ENCODE measurements at regions not wholly inside any gene's neighbourhood (a gene's known extent, or its start where the extent isn't known, plus 50 kb on each side); places are given as distances from the start of the nearest gene placed in this dataset.

- TF ChIP-seq POLR2AphosphoS5 (IDR thresholded peaks at IDR 0.05), result no peak
- no peak for TF ChIP-seq CTCF (IDR thresholded peaks at IDR 0.05)
- no peak for TF ChIP-seq POLR2A (IDR thresholded peaks at IDR 0.05)
Measured at GRCh38 chr6:91694016-91694654, 1107.3 kb upstream of the MAP3K7 start.

Data from breast epithelium (tissue), 3 donors.